ENCODE measurements at regions not wholly inside any gene's neighbourhood (a gene's known extent, or its start where the extent isn't known, plus 50 kb on each side); places are given as distances from the start of the nearest gene placed in this dataset.
"Not testable (repeated sequence)": the region's sequence is repeated elsewhere in the genome, so short reads cannot be mapped to it uniquely, and the experiment has no call there.

DNA sequence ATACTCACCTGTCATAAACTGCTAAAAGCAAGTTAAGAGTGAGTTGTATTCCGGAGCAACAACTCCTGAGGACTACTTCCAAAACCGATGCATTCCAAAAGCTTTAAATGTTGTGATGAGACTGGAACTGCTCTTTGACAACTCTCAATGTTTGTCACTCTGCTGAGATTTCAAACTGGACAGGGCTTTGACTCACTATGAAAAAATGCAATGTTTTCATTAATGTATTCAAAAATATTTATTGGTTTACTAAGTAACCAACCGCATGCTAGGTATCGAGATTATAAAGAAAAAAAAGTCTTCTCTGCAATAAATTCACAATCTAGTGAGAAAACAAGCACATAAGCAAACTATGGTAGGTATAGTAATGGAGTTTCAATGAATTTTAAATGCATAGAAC is 107.9 kb upstream of the GNAI1 start:
- DNase-seq (ENCODE audit: missing footprints), result no peak
- no peak for ATAC-seq
- intact Hi-C loops (cut with DNase I), result no loop called here

DNA sequence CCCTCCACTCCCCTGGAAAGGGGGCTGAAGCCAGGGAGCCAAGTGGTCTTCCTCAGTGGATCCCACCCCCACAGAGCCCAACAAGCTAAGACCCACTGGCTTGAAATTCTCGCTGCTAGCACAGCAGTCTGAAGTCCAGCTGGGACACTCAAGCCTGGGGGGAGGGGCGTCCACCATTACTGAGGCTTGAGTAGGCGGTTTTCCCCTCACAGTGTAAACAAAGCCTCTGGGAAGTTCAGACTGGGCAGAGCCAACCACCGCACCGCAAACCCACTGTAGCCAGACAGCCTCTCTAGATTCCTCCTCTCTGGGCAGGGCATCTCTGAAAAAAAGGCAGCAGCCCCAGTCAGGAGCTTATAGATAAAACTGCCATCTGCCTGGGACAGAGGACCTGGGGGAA is 114.4 kb upstream of the GNAI1 start:
- intact Hi-C loops (cut with DNase I); DNase-seq (ENCODE audit: missing footprints): not testable (repeated sequence)

DNA sequence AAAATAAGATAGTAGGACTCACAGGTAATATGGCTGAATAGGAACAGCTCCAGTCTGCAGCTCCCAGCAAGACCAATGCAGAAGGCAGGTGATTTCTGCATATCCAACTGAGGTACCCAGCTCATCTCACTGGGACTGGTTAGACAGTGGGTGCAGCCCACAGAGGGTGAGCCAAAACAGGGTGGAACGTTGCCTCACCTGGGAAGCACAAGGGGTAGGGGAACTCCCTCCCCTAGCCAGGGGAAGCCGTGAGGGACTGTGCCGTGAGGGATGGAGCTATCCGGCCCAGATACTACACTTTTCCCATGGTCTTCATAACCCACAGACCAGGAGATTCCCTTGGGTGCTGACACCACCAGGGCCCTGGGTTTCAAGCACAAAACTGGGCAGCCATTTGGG is 114.8 kb upstream of the GNAI1 start:
- ATAC-seq, result not testable (repeated sequence)

More for the DNA sequence above, 114.4 kb upstream of the GNAI1 start:
- not testable (repeated sequence) for ATAC-seq

DNA sequence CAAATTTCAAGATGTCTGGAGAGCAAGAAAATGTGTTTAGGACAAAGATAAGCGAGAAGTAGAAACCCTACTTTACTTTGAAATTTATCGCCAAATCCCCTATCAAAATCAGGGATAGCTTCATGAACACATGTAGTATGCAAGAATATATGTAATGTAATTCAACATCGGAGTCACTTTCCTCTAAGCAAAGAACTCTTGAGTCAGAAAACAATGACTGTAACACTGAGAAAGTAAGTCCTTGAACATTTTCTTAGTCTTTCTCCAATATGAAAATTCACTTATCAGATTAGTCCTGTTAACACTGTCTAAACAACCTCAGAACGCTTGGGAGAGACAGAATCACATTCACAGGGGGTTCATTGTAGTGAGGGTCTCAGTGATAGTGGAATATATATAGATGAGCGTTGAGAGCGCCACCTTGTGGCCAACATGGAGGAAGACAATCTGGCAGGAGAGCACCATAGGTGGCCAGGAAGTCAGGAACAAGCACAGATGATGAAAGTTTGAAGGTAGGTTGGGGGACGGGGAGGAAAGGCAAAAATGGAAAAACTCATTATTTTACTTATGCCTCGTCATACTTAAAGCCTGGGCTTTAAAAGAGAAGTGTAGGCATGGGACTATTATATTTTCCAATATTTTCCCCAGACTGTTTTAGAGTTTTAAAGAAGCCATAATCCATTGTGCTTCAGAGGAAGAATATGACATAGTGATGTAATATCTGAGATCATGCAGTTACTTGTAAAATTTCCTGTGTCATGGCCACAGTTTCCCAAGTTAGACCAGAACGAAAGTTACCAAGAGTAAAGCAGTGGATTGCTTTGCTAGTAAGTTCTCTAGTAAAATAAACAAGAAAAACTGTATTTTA is 115.5 kb upstream of the GNAI1 start:
- DNase-seq (ENCODE audit: missing footprints) (no peak), ATAC-seq (peak; percentile 69)
- intact Hi-C loops (cut with DNase I), result no loop called here

More for the DNA sequence above, 114.8 kb upstream of the GNAI1 start:
- intact Hi-C loops (cut with DNase I); DNase-seq (ENCODE audit: missing footprints): not testable (repeated sequence)

DNA sequence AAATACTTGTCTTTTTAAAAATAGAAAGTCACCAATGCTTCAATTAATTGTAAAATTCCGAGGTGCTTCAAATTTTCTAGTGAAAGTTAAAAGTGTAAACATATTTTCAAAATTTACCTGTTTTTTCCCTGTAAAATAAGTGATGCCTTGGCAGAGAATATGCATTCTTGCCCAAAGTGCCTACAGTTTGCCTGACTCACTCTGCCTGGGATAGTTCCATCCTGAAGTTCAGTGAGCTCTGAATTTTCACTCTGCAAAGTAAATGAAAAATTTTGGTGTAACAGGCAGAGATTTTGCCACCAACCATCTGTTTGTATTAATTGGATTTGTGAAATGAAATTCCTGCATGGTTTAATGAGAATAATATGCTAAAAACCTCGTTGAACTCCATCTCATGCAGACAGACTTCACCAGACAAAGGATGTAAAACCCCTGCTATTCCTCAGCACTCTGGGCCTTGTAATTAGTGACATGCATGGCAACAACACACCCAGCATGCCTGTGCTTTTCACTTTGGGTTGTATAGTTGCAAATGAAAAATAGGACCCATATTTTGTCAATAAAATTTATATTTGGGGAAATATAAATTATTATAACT is 117.4 kb upstream of the GNAI1 start:
- intact Hi-C loops (cut with DNase I), result no loop called here
- no peak for DNase-seq (ENCODE audit: missing footprints)
- ATAC-seq, result no peak

DNA sequence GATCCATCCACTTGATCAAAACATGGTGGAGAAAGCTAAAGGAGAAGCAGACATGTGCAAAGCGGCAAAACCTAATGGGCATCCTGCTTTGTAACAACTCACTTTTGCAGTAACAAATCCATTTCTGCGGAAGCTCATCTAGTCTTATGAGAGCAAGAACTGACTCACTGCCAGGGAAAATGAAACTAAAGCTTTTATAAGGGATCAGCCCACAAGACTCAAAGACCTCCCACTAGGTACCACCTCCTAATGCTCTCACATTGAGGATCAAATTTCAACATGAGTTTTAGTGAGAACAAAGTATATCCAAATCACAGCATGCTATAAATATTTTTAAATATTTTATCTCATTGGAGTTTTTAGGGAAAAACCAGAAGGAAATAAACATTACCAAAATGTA is 120.1 kb upstream of the GNAI1 start:
- no peak for DNase-seq (ENCODE audit: missing footprints)
- intact Hi-C loops (cut with DNase I), result no loop called here

DNA sequence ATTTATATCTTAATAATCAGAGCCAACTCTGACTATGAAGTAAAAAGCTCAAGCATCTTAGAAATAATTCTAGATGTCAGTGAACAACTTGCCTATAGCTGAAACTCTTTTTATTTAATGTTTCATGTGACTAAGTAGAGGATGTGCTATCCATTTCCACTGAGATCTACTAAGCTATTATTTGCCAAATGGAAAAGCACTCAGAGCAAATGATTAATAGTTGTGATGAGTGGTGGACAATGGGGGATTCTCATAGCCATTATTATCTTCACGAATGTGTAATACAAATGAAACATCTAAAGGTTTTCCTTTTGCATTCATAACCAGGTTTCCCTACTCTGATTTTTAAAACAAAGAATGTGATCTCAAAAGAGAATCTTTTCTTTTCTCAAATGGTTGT is 126.6 kb upstream of the GNAI1 start:
- DNase-seq (ENCODE audit: missing footprints), result no peak
- intact Hi-C loops (cut with DNase I), result no loop called here
- no peak for ATAC-seq

More for the DNA sequence above, 120.1 kb upstream of the GNAI1 start:
- no peak for ATAC-seq

DNA sequence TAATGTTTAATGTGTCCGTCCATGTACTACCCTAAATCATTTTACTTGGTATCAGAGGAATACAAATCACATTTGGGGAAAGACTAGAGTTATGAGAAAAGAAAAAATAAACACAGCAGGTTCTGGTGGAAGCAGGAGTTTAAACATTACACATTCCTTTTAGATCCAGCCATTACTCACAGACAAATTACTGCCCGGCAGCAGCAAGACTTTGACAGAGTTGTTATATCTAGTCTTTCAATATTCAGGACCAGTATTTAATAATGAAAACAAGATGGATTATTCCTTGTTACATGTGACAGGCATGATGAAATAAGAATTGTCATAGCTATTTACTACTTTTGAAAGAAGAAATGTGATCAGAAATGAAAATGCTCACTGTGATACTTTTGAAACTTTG is 131.8 kb upstream of the GNAI1 start:
- intact Hi-C loops (cut with DNase I), result no loop called here
- ATAC-seq (no peak), DNase-seq (ENCODE audit: missing footprints) (no peak)

DNA sequence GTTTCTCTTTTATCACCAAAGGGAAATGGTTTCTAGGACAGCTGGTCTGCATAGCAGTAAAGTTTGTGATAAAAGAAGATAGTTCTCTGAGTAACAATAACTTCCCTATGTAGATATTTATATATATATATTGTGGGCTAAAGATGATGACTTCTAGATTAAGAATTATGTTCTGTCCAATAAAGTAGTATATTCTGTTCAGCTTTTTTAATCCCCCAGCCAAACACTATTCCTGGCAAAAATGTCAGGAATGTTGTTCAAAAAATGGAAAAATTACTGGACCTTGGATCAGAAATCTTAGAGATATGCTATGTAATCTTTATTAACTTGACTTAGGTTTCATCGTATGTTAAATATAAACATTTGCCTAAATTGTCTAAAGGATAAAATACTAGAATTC is 136.3 kb upstream of the GNAI1 start:
- ATAC-seq (no peak), DNase-seq (ENCODE audit: missing footprints) (no peak)
- intact Hi-C loops (cut with DNase I), result no loop called here

DNA sequence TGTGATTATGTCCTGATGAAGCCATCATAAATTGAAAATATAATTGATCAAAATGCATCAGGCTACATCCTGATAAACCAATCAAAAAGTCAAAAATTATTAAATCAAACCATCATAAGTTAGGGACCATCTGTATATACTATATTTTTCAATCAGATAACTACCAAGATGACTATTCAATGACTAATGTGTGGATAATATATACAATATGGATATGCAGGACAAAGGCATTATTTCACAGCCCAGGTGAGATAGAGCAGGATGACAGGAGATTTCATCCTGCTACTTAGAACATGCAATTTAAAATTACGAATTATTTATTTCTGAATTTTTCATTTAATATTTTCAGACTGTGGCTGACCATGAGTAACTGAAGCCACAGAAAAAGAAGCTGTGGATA is 137.3 kb upstream of the GNAI1 start:
- DNase-seq (ENCODE audit: missing footprints) (no peak), ATAC-seq (no peak)
- intact Hi-C loops (cut with DNase I), result no loop called here

DNA sequence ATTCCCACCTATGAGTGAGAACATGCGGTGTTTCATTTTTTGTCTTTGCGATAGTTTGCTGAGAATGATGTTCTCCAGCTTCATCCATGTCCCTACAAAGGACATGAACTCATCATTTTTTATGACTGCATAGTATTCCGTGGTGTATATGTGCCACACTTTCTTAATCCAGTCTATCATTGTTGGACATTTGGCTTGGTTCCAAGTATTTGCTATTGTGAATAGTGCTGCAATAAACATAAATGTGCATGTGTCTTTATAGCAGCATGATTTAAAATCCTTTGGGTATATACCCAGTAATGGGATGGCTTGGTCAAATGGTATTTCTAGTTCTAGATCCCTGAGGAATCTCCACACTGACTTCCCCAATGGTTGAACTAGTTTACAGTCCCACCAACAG is 138.9 kb upstream of the GNAI1 start:
- DNase-seq (ENCODE audit: missing footprints); ATAC-seq; intact Hi-C loops (cut with DNase I): not testable (repeated sequence)

DNA sequence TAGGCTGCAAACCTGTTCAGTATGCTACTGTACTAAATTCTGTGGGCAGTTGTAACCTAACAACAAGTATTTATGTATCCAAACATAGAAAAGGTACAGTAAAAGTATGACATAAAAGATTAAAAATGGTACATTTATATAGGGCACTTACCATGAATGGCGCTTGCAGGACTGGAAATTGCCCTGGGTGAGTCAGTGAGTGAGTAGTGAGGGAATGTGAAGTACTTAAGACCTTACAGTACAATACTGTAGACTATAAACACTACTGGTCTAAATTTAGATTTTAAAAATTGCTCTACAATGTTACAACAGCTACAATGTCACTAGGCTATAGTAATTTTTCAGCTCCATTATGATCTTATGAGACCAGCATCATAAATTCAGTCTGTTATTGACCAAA is 146.0 kb upstream of the GNAI1 start:
- intact Hi-C loops (cut with DNase I), result no loop called here
- DNase-seq (ENCODE audit: missing footprints) (no peak), ATAC-seq (no peak)

DNA sequence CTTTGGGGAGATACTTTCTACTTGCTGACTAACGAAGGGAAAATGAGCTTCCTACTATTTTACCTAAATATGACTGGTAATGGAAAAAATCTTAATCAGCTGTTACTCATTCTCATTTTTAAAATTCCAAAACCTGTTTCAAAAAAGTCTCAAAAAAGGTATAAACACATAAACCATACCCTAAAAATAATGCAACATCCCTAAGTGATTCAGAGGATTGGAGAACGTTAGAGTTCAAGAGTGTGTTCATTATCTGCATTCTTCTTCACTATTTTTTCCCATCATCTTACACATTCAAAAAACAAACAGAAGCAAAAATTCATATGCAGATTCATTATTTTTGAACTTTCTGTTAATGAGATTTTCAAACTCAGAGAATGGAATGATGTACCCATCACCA is 150.4 kb upstream of the GNAI1 start:
- ATAC-seq, result no peak
- intact Hi-C loops (cut with DNase I), result no loop called here
- DNase-seq (ENCODE audit: missing footprints), result no peak

DNA sequence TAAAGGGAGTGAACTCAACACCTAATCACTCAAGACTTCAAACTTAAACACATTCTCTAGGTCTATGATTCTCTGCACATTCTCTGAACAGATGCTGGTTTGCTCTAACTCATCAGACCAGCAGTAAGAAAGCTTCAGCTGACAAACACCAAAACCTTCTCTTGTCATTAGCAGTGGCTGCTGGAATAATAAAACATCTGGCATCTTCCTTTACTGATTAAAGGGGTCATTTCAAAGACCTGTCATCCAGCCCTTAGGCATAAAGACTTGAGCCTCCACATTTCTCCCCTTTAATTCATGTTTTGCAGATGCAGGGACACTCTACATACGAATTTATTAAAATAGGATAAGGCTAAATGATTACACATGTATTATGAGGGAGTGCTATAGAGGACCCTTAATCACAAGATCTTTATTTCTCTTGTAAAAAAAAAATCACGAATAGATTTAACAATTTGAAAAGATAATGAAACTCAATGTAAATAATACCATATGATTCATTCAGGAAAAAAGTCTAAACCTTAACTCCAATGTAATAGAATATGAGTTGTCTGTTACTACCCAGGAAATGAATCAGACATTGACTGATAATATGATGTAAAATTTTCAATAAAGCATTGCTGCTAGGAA is 152.4 kb upstream of the GNAI1 start:
- DNase-seq (ENCODE audit: missing footprints), result no peak
- intact Hi-C loops (cut with DNase I), result no loop called here
- ATAC-seq, result no peak

DNA sequence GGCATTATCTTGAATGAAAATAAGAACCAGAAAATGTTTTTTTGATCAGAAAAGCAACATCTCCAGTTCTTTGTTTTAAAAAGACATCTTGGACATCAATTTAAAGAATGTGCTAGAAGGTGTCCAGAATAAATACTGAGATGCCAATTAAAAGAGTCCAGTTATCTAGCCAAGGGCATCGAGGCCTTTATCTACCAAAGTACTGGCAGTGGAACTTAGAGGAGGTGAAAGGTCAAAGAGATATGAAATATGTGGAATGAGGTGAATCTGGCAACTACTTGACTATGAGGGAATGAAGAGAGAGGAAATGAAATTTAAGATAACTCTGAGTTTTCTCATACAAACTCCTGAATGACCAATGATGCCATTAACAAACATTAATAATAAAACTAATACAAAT is 154.3 kb upstream of the GNAI1 start:
- ATAC-seq, result no peak
- DNase-seq (ENCODE audit: missing footprints), result no peak
- intact Hi-C loops (cut with DNase I), result no loop called here

DNA sequence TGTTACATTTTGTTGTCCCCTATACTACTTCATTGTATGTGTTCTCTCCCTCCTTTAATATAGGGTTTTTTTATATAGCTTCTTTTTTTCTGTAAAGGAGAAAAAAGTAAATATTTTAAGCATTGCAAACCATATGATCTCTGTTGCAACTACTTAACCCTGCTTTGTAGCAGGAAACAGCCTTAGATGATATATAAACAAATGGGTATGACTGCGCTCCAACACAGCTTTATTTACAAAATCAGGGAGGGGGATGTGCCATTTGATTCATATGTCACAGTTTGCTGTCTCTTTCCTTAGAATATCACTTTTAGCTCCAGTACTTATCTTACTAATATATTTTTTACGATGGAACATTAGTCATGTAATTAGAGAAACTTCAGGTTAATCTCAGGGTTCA is 155.2 kb upstream of the GNAI1 start:
- intact Hi-C loops (cut with DNase I), result no loop called here
- ATAC-seq (no peak), DNase-seq (ENCODE audit: missing footprints) (no peak)

DNA sequence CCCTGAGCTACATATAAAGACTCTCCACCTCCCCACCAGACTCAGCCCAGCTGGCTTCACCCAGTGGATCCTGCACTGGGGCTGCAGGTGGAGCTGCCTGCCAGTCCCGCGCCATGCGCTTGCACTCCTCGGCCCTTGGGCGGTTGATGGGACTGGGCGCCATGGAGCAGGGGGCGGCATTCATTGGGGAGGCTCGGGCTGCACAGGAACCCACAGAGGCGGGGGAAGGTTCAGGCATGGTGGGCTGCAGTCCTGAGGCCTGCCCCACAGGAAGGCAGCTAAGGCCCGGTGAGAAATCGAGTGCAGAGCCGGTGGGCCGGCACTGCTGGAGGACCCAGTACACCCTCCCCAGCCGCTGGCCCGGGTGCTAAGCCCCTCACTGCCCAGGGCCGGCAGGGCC is 157.2 kb upstream of the GNAI1 start:
- no peak for ATAC-seq
- intact Hi-C loops (cut with DNase I), result no loop called here
- DNase-seq (ENCODE audit: missing footprints), result no peak

DNA sequence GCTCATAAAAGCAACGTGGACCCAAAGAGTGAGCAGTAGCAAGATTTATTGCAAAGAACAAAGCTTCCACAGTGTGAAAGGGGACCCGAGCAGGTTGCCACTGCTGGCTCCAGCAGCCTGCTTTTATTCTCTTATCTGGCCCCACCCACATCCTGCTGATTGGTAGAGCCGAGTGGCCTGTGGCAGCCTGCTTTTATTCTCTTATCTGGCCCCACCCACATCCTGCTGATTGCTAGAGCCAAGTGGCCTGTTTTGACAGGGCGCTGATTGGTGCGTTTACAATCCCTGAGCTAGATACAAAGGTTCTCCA is 158.0 kb upstream of the GNAI1 start:
- ATAC-seq; DNase-seq (ENCODE audit: missing footprints); intact Hi-C loops (cut with DNase I): not testable (repeated sequence)

DNA sequence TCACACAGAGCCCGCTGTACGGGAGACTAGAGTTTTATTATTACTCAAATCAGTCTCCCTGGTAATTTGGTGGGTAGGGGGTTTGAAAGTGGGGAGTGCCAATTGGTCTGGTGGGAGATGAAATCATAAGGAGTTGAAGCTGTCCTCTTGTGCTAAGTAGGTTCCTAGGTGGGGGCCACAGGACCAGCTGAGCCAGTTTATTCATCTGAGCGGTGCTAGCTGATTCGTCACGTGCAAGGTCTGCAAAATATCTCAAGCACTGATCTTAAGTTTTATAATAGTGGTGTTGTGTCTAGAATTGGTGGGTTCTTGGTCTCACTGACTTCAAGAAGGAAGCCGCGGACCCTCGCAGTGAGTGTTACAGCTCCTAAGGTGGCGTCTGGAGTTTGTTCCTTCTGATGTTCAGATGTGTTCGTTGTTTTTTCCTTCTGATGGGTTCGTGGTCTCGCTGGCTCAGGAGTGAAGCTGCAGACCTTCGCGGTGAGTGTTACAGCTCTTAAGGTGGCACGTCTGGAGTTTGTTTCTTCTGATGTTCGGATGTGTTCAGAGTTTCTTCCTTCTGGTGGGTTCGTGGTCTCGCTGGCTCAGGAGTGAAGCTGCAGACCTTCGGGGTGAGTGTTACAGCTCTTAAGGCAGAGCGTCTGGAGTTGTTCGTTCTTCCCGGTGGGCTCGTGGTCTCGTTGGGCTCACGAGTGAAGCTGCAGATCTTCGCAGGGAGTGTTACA is 158.5 kb upstream of the GNAI1 start:
- ATAC-seq; DNase-seq (ENCODE audit: missing footprints); intact Hi-C loops (cut with DNase I): not testable (repeated sequence)

DNA sequence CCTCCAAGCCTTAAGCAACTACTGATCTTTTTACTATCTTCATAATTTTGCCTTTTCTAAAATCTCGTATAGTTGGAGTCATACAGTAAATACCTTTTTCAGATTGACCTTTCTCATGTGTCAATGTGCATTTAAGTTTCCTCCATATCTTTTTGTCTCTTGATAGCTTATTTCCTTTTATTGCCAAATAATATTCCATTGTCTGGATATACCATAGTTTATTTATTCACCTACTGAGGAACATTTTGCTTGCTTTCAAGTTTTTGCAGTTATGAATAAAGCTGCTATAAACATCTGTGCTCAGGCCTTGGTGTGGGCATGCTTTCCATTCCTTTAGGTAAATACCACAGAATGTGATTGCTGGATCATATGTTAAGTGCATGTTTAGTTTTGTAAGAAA is 161.2 kb upstream of the GNAI1 start:
- DNase-seq (ENCODE audit: missing footprints) (no peak), ATAC-seq (no peak)
- intact Hi-C loops (cut with DNase I), result no loop called here

All from Right ventricle myocardium inferior (tissue), 1 donor.